ENCODE measurements at regions not wholly inside any gene's neighbourhood (a gene's known extent, or its start where the extent isn't known, plus 50 kb on each side); places are given as distances from the start of the nearest gene placed in this dataset.
A peak's percentile ranks its signal among the peaks of the same experiment; 100 is the strongest.

DNA sequence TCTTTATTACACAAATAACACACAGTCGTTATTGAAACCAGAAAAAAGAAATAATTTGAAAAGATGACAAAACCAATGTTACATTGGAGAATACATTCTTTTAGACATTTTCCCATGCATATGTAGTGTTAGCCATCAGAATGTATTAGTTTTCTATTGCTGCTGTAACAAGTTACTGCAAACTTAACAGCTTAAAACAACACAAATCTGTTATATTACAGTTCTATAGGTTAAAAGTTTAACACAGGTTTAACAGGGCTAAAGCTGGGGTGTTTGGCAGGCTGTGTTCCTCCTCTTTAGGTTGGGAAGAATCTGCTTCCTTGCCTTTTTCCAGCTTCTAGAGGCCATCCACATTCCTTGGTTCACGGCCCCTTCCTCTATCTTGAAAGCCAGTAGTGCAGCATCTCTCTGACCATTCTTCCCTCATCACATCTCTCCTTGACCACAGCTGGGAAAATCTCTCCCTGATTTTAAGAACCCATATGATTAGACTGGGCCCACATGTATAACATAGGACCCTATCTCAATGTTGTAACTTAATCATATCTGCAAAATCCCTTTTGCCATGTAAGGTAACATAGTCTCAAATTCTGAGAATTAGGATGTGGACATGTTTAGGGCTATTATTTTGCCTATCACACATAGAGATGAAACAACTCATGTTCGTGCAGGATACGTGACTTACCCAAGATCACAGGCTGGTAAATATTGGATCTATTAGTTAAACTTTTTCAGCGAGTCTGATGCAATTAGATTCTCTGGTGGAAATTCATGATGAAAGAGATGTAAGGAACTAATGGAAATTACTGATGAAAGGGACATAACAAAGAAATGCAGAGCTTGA is 145.4 kb upstream of the TMEM170B start (continued):
- TF ChIP-seq, protein P1, sequence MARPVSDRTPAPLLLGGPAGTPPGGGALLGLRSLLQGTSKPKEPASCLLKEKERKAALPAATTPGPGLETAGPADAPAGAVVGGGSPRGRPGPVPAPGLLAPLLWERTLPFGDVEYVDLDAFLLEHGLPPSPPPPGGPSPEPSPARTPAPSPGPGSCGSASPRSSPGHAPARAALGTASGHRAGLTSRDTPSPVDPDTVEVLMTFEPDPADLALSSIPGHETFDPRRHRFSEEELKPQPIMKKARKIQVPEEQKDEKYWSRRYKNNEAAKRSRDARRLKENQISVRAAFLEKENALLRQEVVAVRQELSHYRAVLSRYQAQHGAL (CRISPR knock-in tag; IDR thresholded peaks at IDR 0.05; ENCODE audit: not compliant biosample characterization): no peak
- TF ChIP-seq TGIF2 (CRISPR knock-in tag; IDR thresholded peaks at IDR 0.05): no peak
- TF ChIP-seq ZFP90 (CRISPR knock-in tag; IDR thresholded peaks at IDR 0.05; ENCODE audit: borderline replicate concordance): peak; percentile 56
- TF ChIP-seq, protein P2, sequence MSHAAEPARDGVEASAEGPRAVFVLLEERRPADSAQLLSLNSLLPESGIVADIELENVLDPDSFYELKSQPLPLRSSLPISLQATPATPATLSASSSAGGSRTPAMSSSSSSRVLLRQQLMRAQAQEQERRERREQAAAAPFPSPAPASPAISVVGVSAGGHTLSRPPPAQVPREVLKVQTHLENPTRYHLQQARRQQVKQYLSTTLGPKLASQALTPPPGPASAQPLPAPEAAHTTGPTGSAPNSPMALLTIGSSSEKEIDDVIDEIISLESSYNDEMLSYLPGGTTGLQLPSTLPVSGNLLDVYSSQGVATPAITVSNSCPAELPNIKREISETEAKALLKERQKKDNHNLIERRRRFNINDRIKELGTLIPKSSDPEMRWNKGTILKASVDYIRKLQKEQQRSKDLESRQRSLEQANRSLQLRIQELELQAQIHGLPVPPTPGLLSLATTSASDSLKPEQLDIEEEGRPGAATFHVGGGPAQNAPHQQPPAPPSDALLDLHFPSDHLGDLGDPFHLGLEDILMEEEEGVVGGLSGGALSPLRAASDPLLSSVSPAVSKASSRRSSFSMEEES (CRISPR knock-in tag; IDR thresholded peaks at IDR 0.05): peak; percentile 93; the same call in 1 of the 2 replicates
- TF ChIP-seq, protein P3, sequence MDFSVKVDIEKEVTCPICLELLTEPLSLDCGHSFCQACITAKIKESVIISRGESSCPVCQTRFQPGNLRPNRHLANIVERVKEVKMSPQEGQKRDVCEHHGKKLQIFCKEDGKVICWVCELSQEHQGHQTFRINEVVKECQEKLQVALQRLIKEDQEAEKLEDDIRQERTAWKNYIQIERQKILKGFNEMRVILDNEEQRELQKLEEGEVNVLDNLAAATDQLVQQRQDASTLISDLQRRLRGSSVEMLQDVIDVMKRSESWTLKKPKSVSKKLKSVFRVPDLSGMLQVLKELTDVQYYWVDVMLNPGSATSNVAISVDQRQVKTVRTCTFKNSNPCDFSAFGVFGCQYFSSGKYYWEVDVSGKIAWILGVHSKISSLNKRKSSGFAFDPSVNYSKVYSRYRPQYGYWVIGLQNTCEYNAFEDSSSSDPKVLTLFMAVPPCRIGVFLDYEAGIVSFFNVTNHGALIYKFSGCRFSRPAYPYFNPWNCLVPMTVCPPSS (IDR thresholded peaks at IDR 0.05): no peak
- TF ChIP-seq ZNF296 (CRISPR knock-in tag; conservative IDR thresholded peaks at IDR 0.05): no peak
- TF ChIP-seq TSC22D2 (CRISPR knock-in tag; IDR thresholded peaks at IDR 0.05; ENCODE audit: borderline replicate concordance): 0 out of 2 replicates have a peak, but pooled peaks have one; percentile 23
- peak; percentile 80; the same call in 1 of the 2 replicates for TF ChIP-seq PPARG (CRISPR knock-in tag; conservative IDR thresholded peaks at IDR 0.05)
- TF ChIP-seq HMG20B (CRISPR knock-in tag; conservative IDR thresholded peaks at IDR 0.05): peak; percentile 53; the same call in 1 of the 2 replicates
- TF ChIP-seq SIX1 (CRISPR knock-in tag; IDR thresholded peaks at IDR 0.05; ENCODE audit: borderline replicate concordance): peak; percentile 79; the same call in 1 of the 2 replicates
- TF ChIP-seq ZSCAN9 (CRISPR knock-in tag; IDR thresholded peaks at IDR 0.05; ENCODE audit: borderline replicate concordance): 0 out of 2 replicates have a peak, but pooled peaks have one; percentile 37
- TF ChIP-seq PCBP1 (IDR thresholded peaks at IDR 0.05; ENCODE audit: borderline replicate concordance, low read depth, low read length): no peak
- TF ChIP-seq, protein P4, sequence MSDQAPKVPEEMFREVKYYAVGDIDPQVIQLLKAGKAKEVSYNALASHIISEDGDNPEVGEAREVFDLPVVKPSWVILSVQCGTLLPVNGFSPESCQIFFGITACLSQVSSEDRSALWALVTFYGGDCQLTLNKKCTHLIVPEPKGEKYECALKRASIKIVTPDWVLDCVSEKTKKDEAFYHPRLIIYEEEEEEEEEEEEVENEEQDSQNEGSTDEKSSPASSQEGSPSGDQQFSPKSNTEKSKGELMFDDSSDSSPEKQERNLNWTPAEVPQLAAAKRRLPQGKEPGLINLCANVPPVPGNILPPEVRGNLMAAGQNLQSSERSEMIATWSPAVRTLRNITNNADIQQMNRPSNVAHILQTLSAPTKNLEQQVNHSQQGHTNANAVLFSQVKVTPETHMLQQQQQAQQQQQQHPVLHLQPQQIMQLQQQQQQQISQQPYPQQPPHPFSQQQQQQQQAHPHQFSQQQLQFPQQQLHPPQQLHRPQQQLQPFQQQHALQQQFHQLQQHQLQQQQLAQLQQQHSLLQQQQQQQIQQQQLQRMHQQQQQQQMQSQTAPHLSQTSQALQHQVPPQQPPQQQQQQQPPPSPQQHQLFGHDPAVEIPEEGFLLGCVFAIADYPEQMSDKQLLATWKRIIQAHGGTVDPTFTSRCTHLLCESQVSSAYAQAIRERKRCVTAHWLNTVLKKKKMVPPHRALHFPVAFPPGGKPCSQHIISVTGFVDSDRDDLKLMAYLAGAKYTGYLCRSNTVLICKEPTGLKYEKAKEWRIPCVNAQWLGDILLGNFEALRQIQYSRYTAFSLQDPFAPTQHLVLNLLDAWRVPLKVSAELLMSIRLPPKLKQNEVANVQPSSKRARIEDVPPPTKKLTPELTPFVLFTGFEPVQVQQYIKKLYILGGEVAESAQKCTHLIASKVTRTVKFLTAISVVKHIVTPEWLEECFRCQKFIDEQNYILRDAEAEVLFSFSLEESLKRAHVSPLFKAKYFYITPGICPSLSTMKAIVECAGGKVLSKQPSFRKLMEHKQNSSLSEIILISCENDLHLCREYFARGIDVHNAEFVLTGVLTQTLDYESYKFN (CRISPR knock-in tag; conservative IDR thresholded peaks at IDR 0.05): no peak
- TF ChIP-seq PRPF4 (IDR thresholded peaks at IDR 0.05; ENCODE audit: low read depth, low read length, poor library complexity, severe bottlenecking): no peak
- TF ChIP-seq EP300 (IDR thresholded peaks at IDR 0.05; ENCODE audit: low read depth in 2 of 2, low read length in 2 of 2): peak; percentile 91 to 99; a peak in 3 of 4 replicates
- TF ChIP-seq EP300 (CRISPR knock-in tag; IDR thresholded peaks at IDR 0.05; ENCODE audit: borderline replicate concordance): peak; percentile 96
- TF ChIP-seq KLF15 (CRISPR knock-in tag; IDR thresholded peaks at IDR 0.05; ENCODE audit: borderline replicate concordance): no peak
- TF ChIP-seq ZNF281 (CRISPR knock-in tag; IDR thresholded peaks at IDR 0.05; ENCODE audit: borderline replicate concordance): peak; percentile 46; the same call in 1 of the 2 replicates

All from HepG2 (cell line).